ENCODE measurements at regions not wholly inside any gene's neighbourhood (a gene's known extent, or its start where the extent isn't known, plus 50 kb on each side); places are given as distances from the start of the nearest gene placed in this dataset.

DNA sequence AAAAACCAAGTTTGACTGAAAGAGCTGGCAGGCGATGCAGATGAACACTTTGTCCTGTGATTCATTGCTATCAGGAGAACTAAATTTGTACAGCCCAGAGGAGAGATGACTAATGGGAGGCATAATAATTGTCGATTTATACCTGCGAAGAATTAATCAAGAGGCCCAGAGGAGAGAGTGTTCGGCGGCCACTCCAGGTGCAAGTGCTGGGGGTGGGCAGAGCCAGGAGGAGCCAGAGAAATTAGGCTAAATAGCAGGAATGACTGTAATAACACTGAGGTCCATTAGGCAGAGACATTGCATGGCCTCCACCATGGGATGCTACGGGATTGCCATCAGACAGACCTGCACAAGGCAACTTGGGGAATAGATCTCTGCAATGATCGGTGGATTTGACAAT is 107.7 kb upstream of the UQCRFS1 start:
- H3K4me1 Mint-ChIP-seq (ENCODE audit: low read depth), result no peaks in the 10 kb centered on the region
- no peaks in the 10 kb centered on the region for H3K9me3 Mint-ChIP-seq (ENCODE audit: low read depth)
- no peak overlapping the region for H3K4me3 Mint-ChIP-seq (ENCODE audit: unreplicated experiment)
- H3K27me3 Mint-ChIP-seq (ENCODE audit: low read depth), result no peaks in the 10 kb centered on the region
- TF ChIP-seq, protein P1, sequence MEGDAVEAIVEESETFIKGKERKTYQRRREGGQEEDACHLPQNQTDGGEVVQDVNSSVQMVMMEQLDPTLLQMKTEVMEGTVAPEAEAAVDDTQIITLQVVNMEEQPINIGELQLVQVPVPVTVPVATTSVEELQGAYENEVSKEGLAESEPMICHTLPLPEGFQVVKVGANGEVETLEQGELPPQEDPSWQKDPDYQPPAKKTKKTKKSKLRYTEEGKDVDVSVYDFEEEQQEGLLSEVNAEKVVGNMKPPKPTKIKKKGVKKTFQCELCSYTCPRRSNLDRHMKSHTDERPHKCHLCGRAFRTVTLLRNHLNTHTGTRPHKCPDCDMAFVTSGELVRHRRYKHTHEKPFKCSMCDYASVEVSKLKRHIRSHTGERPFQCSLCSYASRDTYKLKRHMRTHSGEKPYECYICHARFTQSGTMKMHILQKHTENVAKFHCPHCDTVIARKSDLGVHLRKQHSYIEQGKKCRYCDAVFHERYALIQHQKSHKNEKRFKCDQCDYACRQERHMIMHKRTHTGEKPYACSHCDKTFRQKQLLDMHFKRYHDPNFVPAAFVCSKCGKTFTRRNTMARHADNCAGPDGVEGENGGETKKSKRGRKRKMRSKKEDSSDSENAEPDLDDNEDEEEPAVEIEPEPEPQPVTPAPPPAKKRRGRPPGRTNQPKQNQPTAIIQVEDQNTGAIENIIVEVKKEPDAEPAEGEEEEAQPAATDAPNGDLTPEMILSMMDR (IDR thresholded peaks at IDR 0.05), result no peak
- H3K36me3 Mint-ChIP-seq (ENCODE audit: low read depth), result no peaks in the 10 kb centered on the region
- DNase-seq (ENCODE audit: low spot score), result no peak
- H3K27ac Mint-ChIP-seq (ENCODE audit: unreplicated experiment), result no peak overlapping the region

DNA sequence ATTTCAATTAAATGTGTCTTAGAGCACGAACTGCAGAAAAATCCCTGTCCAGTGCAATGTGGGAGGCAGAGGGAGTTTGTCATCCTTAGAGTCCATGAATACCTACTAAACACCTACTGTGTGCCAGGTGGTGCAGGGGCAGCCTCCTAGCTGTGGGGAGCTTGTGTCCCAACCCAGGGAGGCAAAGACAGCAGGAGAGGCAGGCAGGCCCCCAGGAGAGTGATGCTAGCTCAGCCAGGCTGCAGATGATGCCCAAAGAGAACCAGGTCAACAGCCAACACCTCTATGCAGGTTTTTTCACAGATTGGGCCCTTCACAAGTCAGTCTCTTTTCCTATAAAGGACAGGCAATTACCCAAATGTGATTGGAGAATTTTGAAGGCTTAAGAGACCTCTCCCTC is 108.2 kb upstream of the UQCRFS1 start:
- Mint-ChIP-seq H3K36me3 (ENCODE audit: low read depth) (no peaks in the 10 kb centered on the region), H3K4me3 (ENCODE audit: unreplicated experiment) (no peak overlapping the region), H3K4me1 (ENCODE audit: low read depth) (no peaks in the 10 kb centered on the region), H3K27ac (ENCODE audit: unreplicated experiment) (no peak overlapping the region), H3K27me3 (ENCODE audit: low read depth) (no peaks in the 10 kb centered on the region), H3K9me3 (ENCODE audit: low read depth) (no peaks in the 10 kb centered on the region)
- TF ChIP-seq, protein P1 (IDR thresholded peaks at IDR 0.05), result no peak
- DNase-seq (ENCODE audit: low spot score), result no peak

DNA sequence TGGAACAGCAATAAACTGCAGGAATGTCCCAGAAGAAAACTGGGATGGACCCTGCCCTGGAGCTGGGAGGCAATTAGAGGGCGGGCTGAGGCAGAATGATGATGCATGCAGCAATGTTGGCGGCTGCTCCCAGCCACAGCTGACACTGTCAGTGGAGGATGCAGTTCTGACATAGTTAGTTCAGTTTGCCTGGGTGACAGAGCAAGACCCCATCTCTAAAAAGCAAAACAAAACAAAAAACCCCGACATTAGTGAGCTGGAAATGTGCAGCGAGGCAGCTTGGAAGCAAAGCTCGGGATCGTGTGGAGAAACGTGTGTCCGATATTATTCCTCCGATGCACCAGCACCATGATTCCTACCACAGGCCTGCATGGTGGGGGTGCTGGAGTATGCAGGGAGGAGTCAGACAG is 110.1 kb upstream of the UQCRFS1 start:
- Mint-ChIP-seq H3K36me3 (ENCODE audit: low read depth) (no peaks in the 10 kb centered on the region), H3K27me3 (ENCODE audit: low read depth) (no peaks in the 10 kb centered on the region), H3K27ac (ENCODE audit: unreplicated experiment) (no peak overlapping the region), H3K4me3 (ENCODE audit: unreplicated experiment) (no peak overlapping the region), H3K9me3 (ENCODE audit: low read depth) (peaks cover 4% of the 10 kb centered on the region), H3K4me1 (ENCODE audit: low read depth) (no peaks in the 10 kb centered on the region)
- TF ChIP-seq, protein P1 (IDR thresholded peaks at IDR 0.05), result no peak
- DNase-seq (ENCODE audit: low spot score), result no peak

DNA sequence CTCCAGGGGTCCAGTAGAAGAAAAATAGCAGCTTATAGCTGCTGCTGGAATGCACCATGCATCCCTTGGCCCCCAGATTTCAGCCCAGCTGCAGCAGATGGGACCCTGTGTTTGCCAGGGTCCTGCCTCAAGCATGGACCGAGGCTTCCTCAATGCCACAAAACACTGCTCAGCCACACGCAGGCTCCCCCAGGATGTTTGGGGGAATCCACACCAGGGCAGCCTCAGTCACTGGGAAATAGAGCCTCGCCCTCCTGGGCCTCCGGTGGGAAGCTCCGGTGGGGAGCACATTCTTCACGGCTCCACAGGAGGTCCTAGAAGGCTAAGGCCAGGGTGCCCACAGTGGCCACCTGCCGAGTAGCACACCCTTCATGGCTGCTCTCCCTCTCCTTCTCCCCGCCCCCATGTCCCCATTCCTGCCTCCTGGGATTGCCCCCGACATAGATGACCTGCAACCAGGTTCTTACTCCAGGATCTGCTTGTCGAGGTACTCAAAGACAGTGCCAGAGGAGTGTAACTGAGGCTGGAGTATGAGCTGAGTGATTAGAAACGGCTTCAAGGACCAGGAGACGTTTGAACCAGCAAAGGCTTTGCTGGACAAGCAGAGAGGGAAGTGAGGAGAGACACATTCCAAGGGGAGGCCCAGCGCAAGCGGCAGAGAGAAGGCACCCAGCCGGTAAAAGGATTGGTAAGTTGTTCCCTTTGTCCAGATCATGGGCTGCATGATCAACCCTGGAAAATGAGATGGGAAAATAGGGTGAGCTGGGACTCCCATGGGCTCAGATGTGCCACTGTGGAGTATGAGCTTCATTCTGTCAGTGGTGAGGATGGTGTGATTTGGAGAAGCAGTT is 110.7 kb upstream of the UQCRFS1 start:
- peaks cover 9% of the 10 kb centered on the region for H3K9me3 Mint-ChIP-seq (ENCODE audit: low read depth)
- H3K27me3 Mint-ChIP-seq (ENCODE audit: low read depth), result no peaks in the 10 kb centered on the region
- DNase-seq (ENCODE audit: low spot score), result no peak
- no peak overlapping the region for H3K4me3 Mint-ChIP-seq (ENCODE audit: unreplicated experiment)
- TF ChIP-seq, protein P1 (IDR thresholded peaks at IDR 0.05), result no peak
- H3K4me1 Mint-ChIP-seq (ENCODE audit: low read depth), result no peaks in the 10 kb centered on the region
- no peak overlapping the region for H3K27ac Mint-ChIP-seq (ENCODE audit: unreplicated experiment)
- H3K36me3 Mint-ChIP-seq (ENCODE audit: low read depth), result no peaks in the 10 kb centered on the region

DNA sequence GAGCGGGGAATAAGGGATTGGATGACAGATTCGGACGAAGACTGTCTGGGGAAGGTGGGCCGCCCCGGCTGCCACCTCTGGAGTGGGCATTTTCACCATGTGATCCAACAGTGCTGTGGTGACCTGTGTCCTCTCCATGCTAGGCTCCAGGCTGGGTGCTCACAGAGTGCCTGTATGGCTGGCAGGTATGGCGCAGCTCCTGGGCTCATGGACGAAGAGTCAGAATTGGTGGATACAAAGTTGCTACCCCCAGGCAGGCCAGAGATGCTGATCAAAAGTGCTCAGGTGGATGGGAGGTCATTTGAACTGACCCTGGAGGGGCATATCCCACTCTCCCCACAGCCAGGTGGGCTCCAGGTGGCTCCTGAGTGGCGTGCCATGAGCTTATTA is 111.3 kb upstream of the UQCRFS1 start:
- TF ChIP-seq, protein P1 (IDR thresholded peaks at IDR 0.05), result no peak
- H3K27me3 Mint-ChIP-seq (ENCODE audit: low read depth), result no peaks in the 10 kb centered on the region

More for the DNA sequence above, 111.3 kb upstream of the UQCRFS1 start:
- H3K27ac Mint-ChIP-seq (ENCODE audit: unreplicated experiment), result no peak overlapping the region
- H3K4me1 Mint-ChIP-seq (ENCODE audit: low read depth), result no peaks in the 10 kb centered on the region
- H3K9me3 Mint-ChIP-seq (ENCODE audit: low read depth), result peaks cover 11% of the 10 kb centered on the region
- no peaks in the 10 kb centered on the region for H3K36me3 Mint-ChIP-seq (ENCODE audit: low read depth)
- H3K4me3 Mint-ChIP-seq (ENCODE audit: unreplicated experiment), result no peak overlapping the region
- no peak for DNase-seq (ENCODE audit: low spot score)
